ENCODE measurements at regions not wholly inside any gene's neighbourhood (a gene's known extent, or its start where the extent isn't known, plus 50 kb on each side); places are given as distances from the start of the nearest gene placed in this dataset.

- TF ChIP-seq ZNF639 (tag by site-specific recombination; IDR thresholded peaks at IDR 0.05): no peak
- TF ChIP-seq INSM2 (tag by site-specific recombination; IDR thresholded peaks at IDR 0.05): no peak
Measured at GRCh38 chr7:10685040-10685439, 288.6 kb upstream of the PHF14 start (continued).

- Histone ChIP-seq H3K27ac (ENCODE audit: extremely low read depth, low read depth, low read length) (no peak overlapping the region), H3K36me3 (ENCODE audit: control insufficient read depth in 2 of 2, insufficient read depth in 1 of 2, low read length in 2 of 2) (no peaks in the 10 kb centered on the region), H3K4me3 (ENCODE audit: low read depth, low read length) (no peak overlapping the region), H3K9me3 (ENCODE audit: control insufficient read depth, insufficient read depth, low read depth, low read length) (no peaks in the 10 kb centered on the region), H3K4me1 (ENCODE audit: control insufficient read depth, insufficient read depth, low read length) (no peaks in the 10 kb centered on the region)
- POLR2A ChIA-PET: no interaction called here
- CTCF ChIA-PET: no interaction called here
- TF ChIP-seq ZNF629 (tag by site-specific recombination; IDR thresholded peaks at IDR 0.05): no peak
- TF ChIP-seq ZNF214 (tag by site-specific recombination; IDR thresholded peaks at IDR 0.05; ENCODE audit: borderline replicate concordance): no peak
- no peak for TF ChIP-seq ZBTB44 (tag by site-specific recombination; IDR thresholded peaks at IDR 0.05)
- no peak for TF ChIP-seq ZNF530 (tag by site-specific recombination; IDR thresholded peaks at IDR 0.05; ENCODE audit: low read depth)
- no peak for TF ChIP-seq ZNF202 (tag by site-specific recombination; IDR thresholded peaks at IDR 0.05; ENCODE audit: borderline replicate concordance)
- no peak for TF ChIP-seq MEIS1 (CRISPR knock-in tag; IDR thresholded peaks at IDR 0.05; ENCODE audit: borderline replicate concordance)
- no peak for TF ChIP-seq ZBTB17 (tag by site-specific recombination; IDR thresholded peaks at IDR 0.05)
- TF ChIP-seq ZNF426 (tag by site-specific recombination; IDR thresholded peaks at IDR 0.05): no peak
Measured at GRCh38 chr7:10688544-10688943, 285.1 kb upstream of the PHF14 start.

- ChIA-PET POLR2A (no interaction called here), CTCF (no interaction called here)
- Histone ChIP-seq H3K9me3 (ENCODE audit: control insufficient read depth, insufficient read depth, low read depth, low read length) (no peaks in the 10 kb centered on the region), H3K4me3 (ENCODE audit: low read depth, low read length) (no peak overlapping the region), H3K36me3 (ENCODE audit: control insufficient read depth in 2 of 2, insufficient read depth in 1 of 2, low read length in 2 of 2) (no peaks in the 10 kb centered on the region), H3K4me1 (ENCODE audit: control insufficient read depth, insufficient read depth, low read length) (no peaks in the 10 kb centered on the region), H3K27ac (ENCODE audit: extremely low read depth, low read depth, low read length) (no peak overlapping the region)
- TF ChIP-seq ZNF792 (tag by site-specific recombination; IDR thresholded peaks at IDR 0.05): no peak
- no peak for TF ChIP-seq ZNF174 (tag by site-specific recombination; IDR thresholded peaks at IDR 0.05)
- no peak for TF ChIP-seq ZNF398 (tag by site-specific recombination; IDR thresholded peaks at IDR 0.05)
- TF ChIP-seq KLF10 (tag by site-specific recombination; IDR thresholded peaks at IDR 0.05): no peak
- TF ChIP-seq MYNN (tag by site-specific recombination; IDR thresholded peaks at IDR 0.05; ENCODE audit: borderline replicate concordance): no peak
- no peak for TF ChIP-seq INSM2 (tag by site-specific recombination; IDR thresholded peaks at IDR 0.05)
- TF ChIP-seq ZNF518A (tag by site-specific recombination; conservative IDR thresholded peaks at IDR 0.05; ENCODE audit: low read depth): no peak
- TF ChIP-seq ZNF37A (tag by site-specific recombination; IDR thresholded peaks at IDR 0.05): no peak
- no peak for TF ChIP-seq ZNF623 (tag by site-specific recombination; IDR thresholded peaks at IDR 0.05)
- TF ChIP-seq BCL11B (tag by site-specific recombination; IDR thresholded peaks at IDR 0.05; ENCODE audit: low read depth): no peak
- no peak for TF ChIP-seq ZNF19 (tag by site-specific recombination; IDR thresholded peaks at IDR 0.05; ENCODE audit: low read depth)
Measured at GRCh38 chr7:10696064-10696463, 277.6 kb upstream of the PHF14 start.

Data from HEK293 (cell line).